ENCODE measurements at regions not wholly inside any gene's neighbourhood (a gene's known extent, or its start where the extent isn't known, plus 50 kb on each side); places are given as distances from the start of the nearest gene placed in this dataset.

- Histone ChIP-seq H3K4me2 (ENCODE audit: low read length) (no peak overlapping the region), H3K9me3 (ENCODE audit: control insufficient read depth, low read length) (no peaks in the 10 kb centered on the region), H3K4me1 (no peaks in the 10 kb centered on the region), H3K79me2 (no peaks in the 10 kb centered on the region), H3K36me3 (ENCODE audit: control insufficient read depth, insufficient read depth, low read length) (no peaks in the 10 kb centered on the region), H2AFZ (no peak overlapping the region), H3K9ac (no peak overlapping the region), H3K4me3 (ENCODE audit: low read depth, low read length) (no peak overlapping the region), H3K27me3 (ENCODE audit: control insufficient read depth, insufficient read depth, low read length) (no peaks in the 10 kb centered on the region), H3K27ac (no peak overlapping the region)
- TF ChIP-seq CTCF (IDR thresholded peaks at IDR 0.05) = no peak
Observed at GRCh38 chr6:8269872-8270454, 165.4 kb downstream of the SLC35B3 start.

- Histone ChIP-seq H3K36me3 (ENCODE audit: control insufficient read depth, insufficient read depth, low read length) (no peaks in the 10 kb centered on the region), H3K4me1 (no peaks in the 10 kb centered on the region), H2AFZ (no peak overlapping the region), H3K4me3 (ENCODE audit: low read depth, low read length) (no peak overlapping the region), H3K9ac (no peak overlapping the region), H3K79me2 (no peaks in the 10 kb centered on the region), H3K4me2 (ENCODE audit: low read length) (no peak overlapping the region), H3K27ac (no peak overlapping the region), H3K9me3 (ENCODE audit: control insufficient read depth, low read length) (no peaks in the 10 kb centered on the region), H3K27me3 (ENCODE audit: control insufficient read depth, insufficient read depth, low read length) (no peaks in the 10 kb centered on the region)
- TF ChIP-seq CTCF (IDR thresholded peaks at IDR 0.05) = no peak
Observed at GRCh38 chr6:8269094-8269493, 166.3 kb downstream of the SLC35B3 start.

- no peaks in the 10 kb centered on the region for H3K4me1 ChIP-seq
- H3K79me2 ChIP-seq = no peaks in the 10 kb centered on the region
- no peak overlapping the region for H2AFZ ChIP-seq
- no peak overlapping the region for H3K9ac ChIP-seq
- no peaks in the 10 kb centered on the region for H3K9me3 ChIP-seq (ENCODE audit: control insufficient read depth, low read length)
- no peak overlapping the region for H3K4me2 ChIP-seq (ENCODE audit: low read length)
- H3K27me3 ChIP-seq (ENCODE audit: control insufficient read depth, insufficient read depth, low read length) = no peaks in the 10 kb centered on the region
- H3K36me3 ChIP-seq (ENCODE audit: control insufficient read depth, insufficient read depth, low read length) = no peaks in the 10 kb centered on the region
- H3K27ac ChIP-seq = no peak overlapping the region
- no peak overlapping the region for H3K4me3 ChIP-seq (ENCODE audit: low read depth, low read length)
- no peak for TF ChIP-seq CTCF (IDR thresholded peaks at IDR 0.05)
Observed at GRCh38 chr6:8268606-8269005, 166.3 kb upstream of the EEF1E1 start.

GRCh38 chr6:8268156-8268555 is 165.8 kb upstream of the EEF1E1 start:
- Histone ChIP-seq H3K79me2 (no peaks in the 10 kb centered on the region), H3K4me2 (ENCODE audit: low read length) (no peak overlapping the region), H3K27ac (no peak overlapping the region), H2AFZ (no peak overlapping the region), H3K4me3 (ENCODE audit: low read depth, low read length) (no peak overlapping the region), H3K27me3 (ENCODE audit: control insufficient read depth, insufficient read depth, low read length) (no peaks in the 10 kb centered on the region), H3K36me3 (ENCODE audit: control insufficient read depth, insufficient read depth, low read length) (no peaks in the 10 kb centered on the region), H3K9me3 (ENCODE audit: control insufficient read depth, low read length) (no peaks in the 10 kb centered on the region), H3K4me1 (no peaks in the 10 kb centered on the region), H3K9ac (no peak overlapping the region)
- no peak for TF ChIP-seq CTCF (IDR thresholded peaks at IDR 0.05)

GRCh38 chr6:8260610-8261009 is 158.3 kb upstream of the EEF1E1 start:
- H3K79me2 ChIP-seq = no peaks in the 10 kb centered on the region
- H3K9ac ChIP-seq = no peak overlapping the region
- no peak overlapping the region for H3K27ac ChIP-seq
- H3K27me3 ChIP-seq (ENCODE audit: control insufficient read depth, insufficient read depth, low read length) = no peaks in the 10 kb centered on the region
- TF ChIP-seq CTCF (IDR thresholded peaks at IDR 0.05) = no peak
- H3K4me1 ChIP-seq = no peaks in the 10 kb centered on the region
- no peak overlapping the region for H3K4me2 ChIP-seq (ENCODE audit: low read length)
- no peaks in the 10 kb centered on the region for H3K36me3 ChIP-seq (ENCODE audit: control insufficient read depth, insufficient read depth, low read length)
- no peak overlapping the region for H2AFZ ChIP-seq
- no peaks in the 10 kb centered on the region for H3K9me3 ChIP-seq (ENCODE audit: control insufficient read depth, low read length)
- no peak overlapping the region for H3K4me3 ChIP-seq (ENCODE audit: low read depth, low read length)
